GM10248 (cell line): ENCODE measurements at regions not wholly inside any gene's neighbourhood (a gene's known extent, or its start where the extent isn't known, plus 50 kb on each side); places are given as distances from the start of the nearest gene placed in this dataset.
"Not testable (repeated sequence)": the region's sequence is repeated elsewhere in the genome, so short reads cannot be mapped to it uniquely, and the experiment has no call there.

Source experiments
- CTCF ChIA-PET: fragments of 300-600 bp; sonication (Branson Sonifier 250); formaldehyde crosslinking; extraction: SDS; loops from one replicate; lab custom pipeline; 2021; ENCODE audit warnings: antibody characterized with exemption; lab: Yijun Ruan, JAX
- POLR2A ChIA-PET: fragments of 350-650 bp; sonication (Branson Sonifier 250); formaldehyde crosslinking; extraction: SDS; loops from one replicate; lab custom pipeline; 2020; ENCODE audit warnings: antibody characterized with exemption; lab: Yijun Ruan, JAX
- DNase-seq: peaks from one replicate; pipeline ENCODE4 v3.0.0; 2012; ENCODE audit errors: extremely low spot score
- TF ChIP-seq, protein P1 (sequence below): IDR thresholded peaks from 2 replicates; pipeline ENCODE4 v1.5.1; 2012; ENCODE audit warnings: mild to moderate bottlenecking, low read depth; ENCODE audit errors: extremely low read depth, missing control alignments, control extremely low read depth

- POLR2A ChIA-PET, DNase-seq: not testable (repeated sequence)
- CTCF ChIA-PET, result interaction anchor here (0.9 to 2.0 kb wide), 6 partner anchors 10 to 111 kb away, joined by 3 to 11 read pairs (median 7); no protein-coding TSS in a partner anchor
- TF ChIP-seq, protein P1, sequence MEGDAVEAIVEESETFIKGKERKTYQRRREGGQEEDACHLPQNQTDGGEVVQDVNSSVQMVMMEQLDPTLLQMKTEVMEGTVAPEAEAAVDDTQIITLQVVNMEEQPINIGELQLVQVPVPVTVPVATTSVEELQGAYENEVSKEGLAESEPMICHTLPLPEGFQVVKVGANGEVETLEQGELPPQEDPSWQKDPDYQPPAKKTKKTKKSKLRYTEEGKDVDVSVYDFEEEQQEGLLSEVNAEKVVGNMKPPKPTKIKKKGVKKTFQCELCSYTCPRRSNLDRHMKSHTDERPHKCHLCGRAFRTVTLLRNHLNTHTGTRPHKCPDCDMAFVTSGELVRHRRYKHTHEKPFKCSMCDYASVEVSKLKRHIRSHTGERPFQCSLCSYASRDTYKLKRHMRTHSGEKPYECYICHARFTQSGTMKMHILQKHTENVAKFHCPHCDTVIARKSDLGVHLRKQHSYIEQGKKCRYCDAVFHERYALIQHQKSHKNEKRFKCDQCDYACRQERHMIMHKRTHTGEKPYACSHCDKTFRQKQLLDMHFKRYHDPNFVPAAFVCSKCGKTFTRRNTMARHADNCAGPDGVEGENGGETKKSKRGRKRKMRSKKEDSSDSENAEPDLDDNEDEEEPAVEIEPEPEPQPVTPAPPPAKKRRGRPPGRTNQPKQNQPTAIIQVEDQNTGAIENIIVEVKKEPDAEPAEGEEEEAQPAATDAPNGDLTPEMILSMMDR, result peak; percentile 15
These were observed 1193.5 kb downstream of the TMEM121 start for GRCh38 chr14:106719880-106720279.

DNA sequence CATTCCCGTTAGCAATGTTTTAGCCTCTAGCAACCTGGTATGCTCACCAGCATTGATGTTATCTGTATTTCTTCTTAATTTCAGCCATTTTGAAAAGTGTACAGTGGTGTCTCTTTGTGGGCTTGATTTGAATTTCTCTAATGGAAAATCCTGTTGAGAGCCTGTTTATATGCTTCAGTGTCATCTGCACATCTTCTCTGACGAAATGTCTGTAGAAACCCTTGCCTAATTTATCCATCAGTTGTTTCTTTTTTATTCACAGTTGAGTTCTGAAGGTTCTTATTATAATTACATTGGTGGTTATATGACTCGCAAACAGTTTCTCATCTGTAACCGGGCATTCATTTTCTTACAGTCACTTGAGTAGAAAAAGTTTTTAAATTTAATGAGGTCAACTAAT, 1195.5 kb downstream of the TMEM121 start:
- DNase-seq, POLR2A ChIA-PET: not testable (repeated sequence)

GRCh38 chr14:106722813-106723687, 1196.7 kb downstream of the TMEM121 start:
- DNase-seq, CTCF ChIA-PET, POLR2A ChIA-PET: not testable (repeated sequence)

More for the DNA sequence above, 1195.5 kb downstream of the TMEM121 start:
- CTCF ChIA-PET, result not testable (repeated sequence)

DNA sequence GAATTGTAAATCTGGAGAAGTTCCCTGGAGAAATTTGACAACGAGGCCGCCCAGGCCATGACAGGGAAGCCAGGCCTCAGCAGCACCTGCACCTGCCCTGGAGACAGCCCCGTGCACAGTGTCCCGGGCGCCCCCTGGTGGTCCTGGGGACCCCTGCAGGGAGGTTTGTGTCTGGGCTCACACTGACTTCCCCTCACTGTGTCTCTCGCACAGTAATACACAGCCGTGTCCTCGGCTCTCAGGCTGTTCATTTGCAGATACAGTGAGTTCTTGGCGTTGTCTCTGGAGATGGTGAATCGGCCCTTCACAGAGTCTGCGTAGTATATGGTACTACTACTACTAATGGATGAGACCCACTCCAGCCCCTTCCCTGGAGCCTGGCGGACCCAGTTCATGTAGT, 1201.6 kb downstream of the TMEM121 start:
- POLR2A ChIA-PET, CTCF ChIA-PET: not testable (repeated sequence)

GRCh38 chr14:106728611-106729010, 1202.2 kb downstream of the TMEM121 start:
- TF ChIP-seq, protein P1, result no peak
- ChIA-PET CTCF (no interaction called here), POLR2A (no interaction called here)
- no peak for DNase-seq

More for the DNA sequence above, 1201.6 kb downstream of the TMEM121 start:
- not testable (repeated sequence) for DNase-seq

- no peak for DNase-seq
- TF ChIP-seq, protein P1, result no peak
- CTCF ChIA-PET, result no interaction called here
- POLR2A ChIA-PET, result no interaction called here
These were observed 1203.2 kb downstream of the TMEM121 start for GRCh38 chr14:106729551-106729950.

DNA sequence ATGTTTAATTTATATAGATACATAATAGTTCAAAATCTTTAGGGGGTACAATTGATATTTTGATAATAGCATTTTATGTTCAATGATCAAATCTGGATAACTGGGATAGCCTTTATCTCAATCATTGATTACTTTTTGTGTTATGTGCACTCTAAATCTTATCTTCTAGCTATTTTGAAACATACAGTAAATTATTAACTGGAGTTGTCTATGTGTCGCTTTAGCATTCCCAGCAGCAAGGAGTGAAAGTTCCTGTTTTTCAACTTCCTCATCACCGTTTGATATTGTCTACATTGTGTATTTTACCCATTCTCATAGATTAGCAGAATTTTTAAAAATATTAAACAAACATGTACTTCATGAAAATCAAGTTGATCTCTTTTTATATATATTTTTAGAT, 1207.4 kb downstream of the TMEM121 start:
- no peak for DNase-seq
- TF ChIP-seq, protein P1, result no peak
- ChIA-PET CTCF (no interaction called here), POLR2A (no interaction called here)

GRCh38 chr14:106737021-106737420, 1210.6 kb downstream of the TMEM121 start:
- ChIA-PET POLR2A (no interaction called here), CTCF (no interaction called here)
- DNase-seq, result no peak
- TF ChIP-seq, protein P1, result no peak
